IPS DF 4.7 (cell line): ENCODE measurements at regions not wholly inside any gene's neighbourhood (a gene's known extent, or its start where the extent isn't known, plus 50 kb on each side); places are given as distances from the start of the nearest gene placed in this dataset.

Experiments
- DNase-seq: peaks from one replicate; pipeline ENCODE4 v3.0.0-alpha.2; 2013; ENCODE audit warnings: low spot score; ENCODE audit errors: extremely low read depth

GRCh38 chr2:37864217-37864616, 60.9 kb upstream of the RMDN2 start:
- DNase-seq = no peak

DNA sequence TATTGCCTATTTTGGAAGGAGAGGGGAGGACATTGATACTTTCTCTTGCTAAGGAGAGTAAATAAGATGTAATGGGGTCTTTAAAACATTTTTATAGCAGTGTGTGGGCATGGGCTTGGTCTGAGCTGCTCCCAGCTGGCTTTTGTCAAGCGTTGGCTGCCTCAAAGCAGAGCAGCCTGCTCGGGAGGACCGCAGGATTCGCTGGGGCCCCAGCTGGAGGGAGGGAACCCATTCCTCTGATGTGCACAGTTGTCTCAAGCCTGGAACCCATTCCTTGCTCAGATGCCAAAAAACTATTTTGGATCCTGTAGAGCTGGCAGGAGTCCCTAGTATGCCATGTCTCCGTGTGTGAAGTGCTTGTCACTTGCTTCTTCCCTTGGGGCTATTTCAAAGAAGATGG, 59.4 kb upstream of the RMDN2 start:
- no peak for DNase-seq

GRCh38 chr2:37866171-37866934, 58.7 kb upstream of the RMDN2 start:
- no peak for DNase-seq

DNA sequence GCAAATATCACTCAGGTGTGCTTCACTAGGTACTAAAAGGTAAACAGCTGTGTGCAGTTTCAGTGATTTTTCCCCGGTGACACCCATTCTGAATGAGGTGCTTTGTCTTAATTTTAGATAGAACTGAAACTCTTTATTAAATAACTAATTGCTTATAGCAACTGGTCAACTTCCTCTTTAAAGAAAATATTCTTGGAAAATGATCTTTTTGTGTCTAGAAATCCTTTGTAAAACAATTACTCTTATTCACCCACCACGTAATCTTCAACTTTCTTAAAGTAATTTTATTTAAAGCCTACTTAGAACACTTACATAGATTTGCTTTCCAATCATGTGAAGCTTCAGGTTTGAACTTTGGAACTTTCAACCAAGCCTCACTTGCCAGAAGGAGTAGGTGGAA, 57.9 kb upstream of the RMDN2 start:
- DNase-seq = no peak

DNA sequence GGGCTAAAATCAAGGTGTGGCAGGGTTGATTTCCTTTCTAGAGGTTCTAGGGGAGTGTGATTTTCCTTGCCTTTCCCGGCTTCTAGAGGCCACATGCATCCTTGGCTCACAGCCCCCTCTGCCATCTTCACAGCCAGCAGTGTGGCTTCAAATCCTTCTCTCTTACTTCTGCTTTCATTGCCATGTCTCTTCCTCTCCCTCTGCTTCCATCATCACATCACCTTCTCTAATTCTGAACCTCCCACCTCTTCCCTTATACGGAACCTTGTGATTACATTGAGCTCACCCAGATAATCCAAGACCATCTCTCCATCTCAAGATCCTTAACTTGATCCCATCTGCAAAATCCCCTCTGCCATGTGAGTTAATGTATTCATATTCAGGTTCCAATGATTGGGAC, 56.2 kb upstream of the RMDN2 start:
- DNase-seq = no peak

GRCh38 chr2:37869304-37869703, 55.8 kb upstream of the RMDN2 start:
- no peak for DNase-seq

DNA sequence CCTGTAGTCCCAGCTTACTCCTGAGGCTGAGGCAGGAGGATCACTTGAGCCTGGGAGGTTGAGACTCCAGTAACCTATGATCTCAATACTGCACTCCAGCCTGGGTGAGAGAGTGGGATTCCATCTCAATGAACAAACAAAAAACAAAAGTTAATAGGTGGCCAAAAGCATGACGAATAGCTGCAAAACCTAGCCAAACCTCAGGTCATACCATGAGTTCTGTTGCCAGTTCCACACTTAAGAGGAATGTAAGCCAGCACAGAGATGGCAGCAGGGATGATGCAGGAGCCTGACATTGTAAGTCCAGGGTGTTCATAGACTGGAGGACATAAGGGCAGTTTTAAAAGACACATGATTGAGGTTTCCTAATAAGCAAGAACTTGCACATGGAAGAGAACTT, 55.3 kb upstream of the RMDN2 start:
- no peak for DNase-seq

GRCh38 chr2:37870829-37871228, 54.3 kb upstream of the RMDN2 start:
- DNase-seq = no peak

GRCh38 chr2:37871456-37872191, 53.5 kb upstream of the RMDN2 start:
- DNase-seq = no peak

- no peak for DNase-seq
These were observed 52.8 kb upstream of the RMDN2 start for GRCh38 chr2:37872192-37872750.

DNA sequence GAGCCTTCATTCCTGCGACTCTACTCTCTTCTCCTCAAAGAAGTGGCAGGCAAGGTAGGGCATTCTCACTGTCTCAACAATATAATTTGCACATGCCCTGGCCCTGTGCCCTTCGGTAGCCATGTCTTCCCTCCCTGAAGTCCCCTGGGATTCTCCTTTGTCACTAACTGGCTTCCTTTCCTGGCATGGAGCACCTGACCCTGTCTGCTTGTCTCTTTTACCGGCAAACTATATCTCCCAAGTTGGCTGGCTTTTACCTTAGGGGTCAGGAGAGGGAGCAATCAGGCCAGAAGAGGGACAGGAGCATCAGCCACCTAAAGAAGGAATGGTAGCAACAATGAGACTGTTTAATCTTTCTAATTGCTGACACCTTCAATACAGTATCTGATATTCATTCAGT, 51.9 kb upstream of the RMDN2 start:
- no peak for DNase-seq

- no peak for DNase-seq
These were observed 51.2 kb upstream of the RMDN2 start for GRCh38 chr2:37873749-37874330.

- no peak for DNase-seq
These were observed 50.6 kb upstream of the RMDN2 start for GRCh38 chr2:37874470-37874869.
